Ishikawa (cell line): ENCODE measurements at regions not wholly inside any gene's neighbourhood (a gene's known extent, or its start where the extent isn't known, plus 50 kb on each side); places are given as distances from the start of the nearest gene placed in this dataset.
A peak's percentile ranks its signal among the peaks of the same experiment; 100 is the strongest.

Experiments
- CEBPB ChIP-seq: IDR thresholded peaks from 2 replicates; pipeline ENCODE4 v1.6.1; 2012
- CREB1 ChIP-seq: IDR thresholded peaks from 2 replicates; pipeline ENCODE4 v1.6.1; 2012; ENCODE audit warnings: low read depth
- EGR1 ChIP-seq: IDR thresholded peaks from 2 replicates; pipeline ENCODE4 v1.6.1; 2012
- EP300 ChIP-seq: IDR thresholded peaks from 2 replicates; pipeline ENCODE4 v1.6.1; 2012; ENCODE audit warnings: borderline replicate concordance
- FOXM1 ChIP-seq: IDR thresholded peaks from 2 replicates; pipeline ENCODE4 v1.6.1; 2012; ENCODE audit warnings: low read depth, borderline replicate concordance
- MAX ChIP-seq: IDR thresholded peaks from 2 replicates; pipeline ENCODE4 v1.6.1; 2012
- NFIC ChIP-seq: IDR thresholded peaks from 2 replicates; pipeline ENCODE4 v1.6.1; 2012
- RAD21 ChIP-seq: IDR thresholded peaks from 2 replicates; pipeline ENCODE4 v1.6.1; 2012; ENCODE audit warnings: low read depth
- REST ChIP-seq: IDR thresholded peaks from 2 replicates; pipeline ENCODE4 v1.6.1; 2012; ENCODE audit warnings: low read depth, mild to moderate bottlenecking
- TAF1 ChIP-seq: IDR thresholded peaks from 2 replicates; pipeline ENCODE4 v1.6.1; 2012; ENCODE audit warnings: low read depth, mild to moderate bottlenecking
- TCF12 ChIP-seq: IDR thresholded peaks from 2 replicates; pipeline ENCODE4 v1.6.1; 2012; ENCODE audit warnings: low read depth
- TEAD4 ChIP-seq: IDR thresholded peaks from 2 replicates; pipeline ENCODE4 v1.6.1; 2012
- YY1 ChIP-seq: IDR thresholded peaks from 2 replicates; pipeline ENCODE4 v1.6.1; 2012; ENCODE audit warnings: low read depth
- ZBTB7A ChIP-seq: IDR thresholded peaks from 2 replicates; pipeline ENCODE4 v1.6.1; 2012; ENCODE audit warnings: low read depth
- TF ChIP-seq, protein P1 (sequence below): IDR thresholded peaks from 2 replicates; pipeline ENCODE4 v1.6.1; 2012

GRCh38 chr10:110419265-110419664, 78.4 kb upstream of the DUSP5 start:
- TF ChIP-seq TCF12 (no peak), EGR1 (no peak), YY1 (no peak), EP300 (no peak), CEBPB (no peak), MAX (no peak), TAF1 (no peak), ZBTB7A (no peak), REST (no peak), NFIC (no peak), CREB1 (no peak), RAD21 (no peak), TEAD4 (no peak), FOXM1 (no peak)
- TF ChIP-seq, protein P1, sequence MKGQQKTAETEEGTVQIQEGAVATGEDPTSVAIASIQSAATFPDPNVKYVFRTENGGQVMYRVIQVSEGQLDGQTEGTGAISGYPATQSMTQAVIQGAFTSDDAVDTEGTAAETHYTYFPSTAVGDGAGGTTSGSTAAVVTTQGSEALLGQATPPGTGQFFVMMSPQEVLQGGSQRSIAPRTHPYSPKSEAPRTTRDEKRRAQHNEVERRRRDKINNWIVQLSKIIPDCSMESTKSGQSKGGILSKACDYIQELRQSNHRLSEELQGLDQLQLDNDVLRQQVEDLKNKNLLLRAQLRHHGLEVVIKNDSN = no peak

- TF ChIP-seq EGR1 (no peak), NFIC (peak; percentile 64)
Measured at GRCh38 chr10:110420401-110421193, 77.1 kb upstream of the DUSP5 start.

GRCh38 chr10:110421512-110422138, 76.1 kb upstream of the DUSP5 start:
- no peak for TF ChIP-seq TEAD4
- TF ChIP-seq MAX = no peak
- no peak for TF ChIP-seq REST
- TF ChIP-seq EGR1 = no peak
- TF ChIP-seq EP300 = no peak
- TF ChIP-seq CEBPB = no peak
- TF ChIP-seq RAD21 = no peak
- TF ChIP-seq TCF12 = no peak
- no peak for TF ChIP-seq FOXM1
- TF ChIP-seq, protein P1 = no peak
- no peak for TF ChIP-seq YY1
- TF ChIP-seq NFIC = no peak
- TF ChIP-seq CREB1 = no peak
- TF ChIP-seq TAF1 = no peak
- TF ChIP-seq ZBTB7A = no peak

DNA sequence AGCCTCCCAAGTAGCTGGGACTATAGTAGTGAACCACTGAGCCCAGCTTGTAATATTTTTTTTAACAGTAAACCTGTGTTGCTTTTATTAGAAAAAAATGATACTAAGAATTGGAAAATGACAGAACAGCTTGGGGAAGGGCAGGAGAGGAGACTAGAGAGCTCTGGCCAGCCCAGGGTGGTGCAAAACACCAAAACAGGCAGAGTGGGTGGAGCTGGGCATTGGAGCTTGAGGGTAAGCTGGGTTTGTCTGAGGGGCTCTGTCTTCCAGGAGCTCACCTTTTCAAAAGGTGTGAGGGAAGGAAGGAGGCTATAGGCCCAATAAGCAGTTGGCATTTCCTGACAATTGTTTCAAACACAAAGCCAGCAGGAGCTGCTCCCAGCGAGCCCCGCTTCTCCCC, 75.2 kb upstream of the DUSP5 start:
- TF ChIP-seq YY1 = no peak
- no peak for TF ChIP-seq FOXM1
- no peak for TF ChIP-seq ZBTB7A
- TF ChIP-seq REST = no peak

- TF ChIP-seq REST (no peak), EP300 (no peak), NFIC (peak; percentile 52; the same call in 1 of the 2 replicates)
Measured at GRCh38 chr10:110423650-110424049, 74.1 kb upstream of the DUSP5 start.
